Spleen (tissue), 11 donors: ENCODE measurements at regions not wholly inside any gene's neighbourhood (a gene's known extent, or its start where the extent isn't known, plus 50 kb on each side); places are given as distances from the start of the nearest gene placed in this dataset.
A peak's percentile ranks its signal among the peaks of the same experiment; 100 is the strongest.

ENCODE experiments used
- DNase-seq: peaks from one replicate; pipeline ENCODE4 v3.0.0-alpha.2; 2020
- H3K27ac ChIP-seq, 8 donors: fragments of 200-600 bp; sonication (generic) in 7 of 8; 1 replicate in 4 of 8; 2 replicates in 4 of 8; pipeline versions ENCODE4 v1.5.0 to v1.8.0; 2016 to 2021; ENCODE audit warnings: inconsistent platforms in 4 of 8, mild to moderate bottlenecking in 4 of 8, moderate library complexity in 1 of 8
- H3K27me3 ChIP-seq, 7 donors: fragments of 200-600 bp; sonication (generic) in 6 of 7; replicated peaks in 1 of 7; 1 replicate in 4 of 7; 2 replicates in 3 of 7; pipeline versions ENCODE4 v1.5.0 to v1.8.0; 2016 to 2021; ENCODE audit warnings: inconsistent platforms in 3 of 7, mild to moderate bottlenecking in 1 of 7
- H3K36me3 ChIP-seq, 6 donors: fragments of 200-600 bp; sonication (generic) in 5 of 6; 1 replicate in 4 of 6; 2 replicates in 2 of 6; pipeline versions ENCODE4 v1.5.0 to v1.8.0; 2016 to 2021; ENCODE audit warnings: inconsistent platforms in 2 of 6
- H3K4me1 ChIP-seq, 6 donors: fragments of 200-600 bp; sonication (generic) in 5 of 6; 1 replicate in 3 of 6; 2 replicates in 3 of 6; pipeline versions ENCODE4 v1.5.0 to v1.8.0; 2016 to 2021; ENCODE audit warnings: inconsistent platforms in 3 of 6
- H3K4me3 ChIP-seq, 8 donors: fragments of 200-600 bp; sonication (generic) in 7 of 8; 1 replicate in 4 of 8; 2 replicates in 4 of 8; pipeline versions ENCODE4 v1.5.0 to v1.8.0; 2016 to 2021; ENCODE audit warnings: inconsistent platforms in 4 of 8, mild to moderate bottlenecking in 4 of 8, moderate library complexity in 2 of 8
- H3K9me3 ChIP-seq, 8 donors: fragments of 200-600 bp; sonication (generic) in 7 of 8; 1 replicate in 4 of 8; 2 replicates in 4 of 8; pipeline versions ENCODE4 v1.5.0 to v1.8.0; 2016 to 2021; ENCODE audit warnings: inconsistent platforms in 4 of 8
- POLR2A ChIP-seq, 3 donors: fragments of 450-650 bp; IDR thresholded peaks; one replicate each; pipeline ENCODE4 v1.5.1; 2017; ENCODE audit warnings: antibody characterized with exemption in 3 of 3, mild to moderate bottlenecking in 1 of 3
- POLR2AphosphoS5 ChIP-seq, 3 donors: sonication (generic); formaldehyde crosslinking; IDR thresholded peaks; one replicate each; pipeline ENCODE4 v1.5.1; 2017; ENCODE audit warnings: antibody characterized with exemption in 3 of 3
- WGBS, 5 donors: extraction: QIAGEN DNeasy Blood & Tissue Kit in 3 of 5; methylation state at CpG; one replicate each; pipeline versions ENCODE4 v1.1.5 to v1.1.7; 2013 to 2018; 5-methylcytosine and 5-hydroxymethylcytosine counted together
- intact Hi-C: fragments of 100-400 bp; cut with DNase I; formaldehyde crosslinking; loops from one replicate; pipeline ENCODE4 v1.15.0; 2023; ENCODE audit warnings: low total_unique reads
- TF ChIP-seq, protein P1 (sequence below), 11 experiments: fragments of 200-600 bp in 7 of 11; fragments of 450-650 bp in 4 of 11; sonication (generic) in 4 of 11; IDR thresholded peaks in 8 of 11; conservative IDR thresholded peaks in 3 of 11; 1 replicate in 7 of 11; 2 replicates in 4 of 11; pipeline versions ENCODE4 v1.4.0 to v1.8.0; 2016 to 2021; ENCODE audit warnings: antibody characterized with exemption in 11 of 11, inconsistent platforms in 4 of 11, mild to moderate bottlenecking in 1 of 11
- donor health status: healthy with polysubstance abuse.
- donor health status: DM: no; HTN: no; CAD: no; lungs with moderate emphysema.
- donor health status: DM: no; HTN: no; CAD: no.
- donor health status: Bipolar disorder and iron deficiency.
- donor health status: healthy.
- donor health status: DM: no; HTN: no; CAD: no.
- donor health status: DM: yes; HTN: yes; CAD: no.

DNA sequence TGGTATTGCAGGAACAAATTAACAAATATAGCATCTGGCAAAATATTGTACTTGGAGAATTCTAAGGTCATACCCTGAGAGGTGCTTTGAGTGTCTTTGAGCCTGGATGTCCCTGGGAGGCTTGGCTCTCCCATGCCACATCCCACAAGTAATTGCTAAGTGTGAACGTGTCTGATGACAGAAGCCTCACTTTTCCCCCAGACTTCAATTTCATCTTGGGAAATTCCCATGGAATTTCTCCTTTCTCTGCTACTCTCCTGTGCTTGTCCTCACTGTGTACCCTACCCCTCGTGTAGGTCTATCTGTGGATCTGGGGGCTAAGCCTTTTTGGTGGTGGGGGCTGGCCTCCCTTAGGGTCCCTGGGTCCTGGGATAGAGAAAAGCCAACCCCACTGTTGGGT lies 293.3 kb downstream of the TCF7L2 start:
- intact Hi-C loops: no loop called here
- H3K36me3 ChIP-seq: no peaks in the 10 kb centered on the region
- no peak overlapping the region for H3K4me3 ChIP-seq
- TF ChIP-seq POLR2AphosphoS5 (IDR thresholded peaks at IDR 0.05) (no peak), POLR2A (IDR thresholded peaks at IDR 0.05) (no peak)
- TF ChIP-seq, protein P1, sequence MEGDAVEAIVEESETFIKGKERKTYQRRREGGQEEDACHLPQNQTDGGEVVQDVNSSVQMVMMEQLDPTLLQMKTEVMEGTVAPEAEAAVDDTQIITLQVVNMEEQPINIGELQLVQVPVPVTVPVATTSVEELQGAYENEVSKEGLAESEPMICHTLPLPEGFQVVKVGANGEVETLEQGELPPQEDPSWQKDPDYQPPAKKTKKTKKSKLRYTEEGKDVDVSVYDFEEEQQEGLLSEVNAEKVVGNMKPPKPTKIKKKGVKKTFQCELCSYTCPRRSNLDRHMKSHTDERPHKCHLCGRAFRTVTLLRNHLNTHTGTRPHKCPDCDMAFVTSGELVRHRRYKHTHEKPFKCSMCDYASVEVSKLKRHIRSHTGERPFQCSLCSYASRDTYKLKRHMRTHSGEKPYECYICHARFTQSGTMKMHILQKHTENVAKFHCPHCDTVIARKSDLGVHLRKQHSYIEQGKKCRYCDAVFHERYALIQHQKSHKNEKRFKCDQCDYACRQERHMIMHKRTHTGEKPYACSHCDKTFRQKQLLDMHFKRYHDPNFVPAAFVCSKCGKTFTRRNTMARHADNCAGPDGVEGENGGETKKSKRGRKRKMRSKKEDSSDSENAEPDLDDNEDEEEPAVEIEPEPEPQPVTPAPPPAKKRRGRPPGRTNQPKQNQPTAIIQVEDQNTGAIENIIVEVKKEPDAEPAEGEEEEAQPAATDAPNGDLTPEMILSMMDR (IDR thresholded peaks at IDR 0.05 in 8 of 11, conservative IDR thresholded peaks at IDR 0.05 in 3 of 11): no peak
- no peaks in the 10 kb centered on the region for H3K4me1 ChIP-seq
- H3K27ac ChIP-seq: no peak overlapping the region
- 77 to 100% (median 83%) methylated on average over 2 of the region's 2 CpGs for WGBS, 5 donors
- no peaks in the 10 kb centered on the region for H3K27me3 ChIP-seq
- DNase-seq: no peak
- no peaks in the 10 kb centered on the region for H3K9me3 ChIP-seq

DNA sequence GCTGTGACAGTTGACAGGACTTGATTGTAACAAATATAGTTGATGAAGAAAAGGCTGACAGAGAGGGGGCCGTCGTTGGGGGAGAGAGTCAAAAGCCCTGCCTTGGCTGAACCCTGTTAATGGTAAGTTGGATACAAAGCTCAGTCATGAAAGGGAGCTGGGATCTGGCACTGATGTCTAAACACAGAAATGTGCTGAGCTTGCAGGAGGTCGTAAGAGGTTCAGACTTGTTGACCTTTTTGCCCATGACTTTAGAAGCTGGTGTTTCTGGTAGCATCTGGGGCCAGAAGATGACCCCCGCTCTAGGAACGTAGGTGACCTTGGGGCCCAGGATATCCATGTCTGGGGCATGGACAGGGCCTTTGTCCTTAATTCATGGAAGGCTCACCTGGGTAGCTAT lies 294.7 kb downstream of the TCF7L2 start:
- H3K36me3 ChIP-seq: no peaks in the 10 kb centered on the region
- TF ChIP-seq POLR2A (IDR thresholded peaks at IDR 0.05) (no peak), POLR2AphosphoS5 (IDR thresholded peaks at IDR 0.05) (no peak)
- TF ChIP-seq, protein P1 (IDR thresholded peaks at IDR 0.05 in 8 of 11, conservative IDR thresholded peaks at IDR 0.05 in 3 of 11): no peak
- H3K4me3 ChIP-seq: no peak overlapping the region
- H3K4me1 ChIP-seq: no peaks in the 10 kb centered on the region
- 64 to 83% (median 77%) methylated on average over 5 of the region's 5 CpGs for WGBS, 5 donors
- peak; percentile 6 for DNase-seq
- intact Hi-C loops: no loop called here
- no peaks in the 10 kb centered on the region for H3K27me3 ChIP-seq
- H3K27ac ChIP-seq: no peak overlapping the region
- H3K9me3 ChIP-seq: no peaks in the 10 kb centered on the region

DNA sequence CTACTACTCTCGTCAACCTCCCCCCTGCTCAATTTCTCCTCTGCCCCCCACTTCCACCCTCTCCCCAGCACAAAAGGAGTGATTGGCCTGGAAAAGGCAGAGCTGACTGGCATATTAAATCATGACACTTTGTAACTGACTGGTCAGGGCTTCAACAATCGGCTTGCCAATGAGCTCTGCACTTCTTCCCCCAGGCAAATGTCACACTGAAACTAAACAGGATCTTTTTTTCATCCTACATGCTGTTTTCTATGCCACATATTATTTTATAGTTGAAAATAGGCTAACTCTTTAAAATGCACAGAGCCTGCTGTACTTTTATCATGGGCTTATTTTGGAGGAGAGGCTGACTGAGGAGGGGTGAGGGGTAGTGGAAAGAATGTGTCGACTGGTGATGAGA lies 295.2 kb downstream of the TCF7L2 start:
- no peak overlapping the region for H3K27ac ChIP-seq
- no peak for DNase-seq
- TF ChIP-seq POLR2A (IDR thresholded peaks at IDR 0.05): no peak
- intact Hi-C loops: no loop called here
- no peak overlapping the region for H3K4me3 ChIP-seq
- no peaks in the 10 kb centered on the region for H3K4me1 ChIP-seq
- H3K36me3 ChIP-seq: no peaks in the 10 kb centered on the region
- no peaks in the 10 kb centered on the region for H3K27me3 ChIP-seq
- 78 to 94% (median 88%) methylated on average over 3 of the region's 3 CpGs for WGBS, 5 donors
- no peaks in the 10 kb centered on the region for H3K9me3 ChIP-seq

DNA sequence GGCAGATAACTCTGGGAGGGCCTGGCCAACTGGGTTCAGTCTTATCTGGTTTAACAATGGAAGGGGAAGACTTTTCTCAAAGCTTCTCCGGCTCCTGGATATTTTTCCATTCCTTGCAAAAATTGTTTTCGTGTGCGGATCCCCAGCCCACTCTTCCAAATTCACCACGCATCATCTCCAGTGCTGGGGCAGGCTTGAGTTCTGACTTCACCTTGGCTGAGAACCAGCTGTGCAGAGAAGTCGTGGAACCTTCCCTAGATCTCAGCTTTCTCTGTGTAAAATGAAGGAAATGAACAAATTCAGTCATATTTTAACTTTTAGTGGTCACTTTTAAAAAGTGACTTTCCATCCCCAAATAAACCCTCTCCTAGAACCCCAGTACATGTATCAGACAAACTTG lies 297.0 kb downstream of the TCF7L2 start:
- H3K4me3 ChIP-seq: no peak overlapping the region
- peak; percentile 6 for DNase-seq
- TF ChIP-seq POLR2AphosphoS5 (IDR thresholded peaks at IDR 0.05): no peak
- no peak for TF ChIP-seq POLR2A (IDR thresholded peaks at IDR 0.05)
- TF ChIP-seq, protein P1 (IDR thresholded peaks at IDR 0.05 in 8 of 11, conservative IDR thresholded peaks at IDR 0.05 in 3 of 11): no peak
- 75 to 90% (median 86%) methylated on average over 5 of the region's 5 CpGs for whole genome bisulfite sequencing, 5 donors
- H3K36me3 ChIP-seq: no peaks in the 10 kb centered on the region
- H3K27me3 ChIP-seq: no peaks in the 10 kb centered on the region
- no peaks in the 10 kb centered on the region for H3K4me1 ChIP-seq
- no peaks in the 10 kb centered on the region for H3K9me3 ChIP-seq
- intact Hi-C loops: no loop called here
- H3K27ac ChIP-seq: no peak overlapping the region
